Right hindlimb (tissue), 1 donor: ENCODE measurements at regions not wholly inside any gene's neighbourhood (a gene's known extent, or its start where the extent isn't known, plus 50 kb on each side); places are given as distances from the start of the nearest gene placed in this dataset.

Experiments used
- DNase-seq: peaks from one replicate; pipeline ENCODE4 v3.0.0-alpha.2; 2018

GRCh38 chr2:193590831-193591230 lies 1396.1 kb upstream of the TMEFF2 start:
- DNase-seq = no peak

GRCh38 chr2:193584522-193584938 lies 1389.8 kb upstream of the TMEFF2 start:
- DNase-seq = no peak

GRCh38 chr2:193583638-193584400 lies 1389.1 kb upstream of the TMEFF2 start:
- DNase-seq = no peak

- no peak for DNase-seq
These were observed 1387.1 kb upstream of the TMEFF2 start for GRCh38 chr2:193581807-193582206.

GRCh38 chr2:193580176-193580950 lies 1385.6 kb upstream of the TMEFF2 start:
- no peak for DNase-seq

- DNase-seq = no peak
These were observed 1372.2 kb upstream of the TMEFF2 start for GRCh38 chr2:193566886-193567285.

- no peak for DNase-seq
These were observed 1371.5 kb upstream of the TMEFF2 start for GRCh38 chr2:193566276-193566675.

GRCh38 chr2:193562031-193562430 lies 1367.3 kb upstream of the TMEFF2 start:
- DNase-seq = no peak

- DNase-seq = no peak
These were observed 1366.3 kb upstream of the TMEFF2 start for GRCh38 chr2:193561054-193561453.

- no peak for DNase-seq
These were observed 1362.2 kb upstream of the TMEFF2 start for GRCh38 chr2:193556766-193557470.

- DNase-seq = no peak
These were observed 1354.9 kb upstream of the TMEFF2 start for GRCh38 chr2:193549661-193550060.

- DNase-seq = no peak
These were observed 1348.0 kb upstream of the TMEFF2 start for GRCh38 chr2:193542762-193543161.

- no peak for DNase-seq
These were observed 1344.5 kb upstream of the TMEFF2 start for GRCh38 chr2:193539188-193539587.

- no peak for DNase-seq
These were observed 1343.3 kb upstream of the TMEFF2 start for GRCh38 chr2:193538061-193538460.

GRCh38 chr2:193537531-193537930 lies 1342.8 kb upstream of the TMEFF2 start:
- DNase-seq = no peak

- DNase-seq = no peak
These were observed 1333.7 kb upstream of the TMEFF2 start for GRCh38 chr2:193528458-193528857.

- DNase-seq = no peak
These were observed 1332.4 kb upstream of the TMEFF2 start for GRCh38 chr2:193527146-193527545.

GRCh38 chr2:193523662-193524061 lies 1328.9 kb upstream of the TMEFF2 start:
- no peak for DNase-seq

GRCh38 chr2:193521523-193521922 lies 1326.8 kb upstream of the TMEFF2 start:
- no peak for DNase-seq

GRCh38 chr2:193520709-193521458 lies 1326.2 kb upstream of the TMEFF2 start:
- no peak for DNase-seq

- no peak for DNase-seq
These were observed 1323.5 kb upstream of the TMEFF2 start for GRCh38 chr2:193518041-193518817.

- DNase-seq = no peak
These were observed 1322.9 kb upstream of the TMEFF2 start for GRCh38 chr2:193517615-193518014.
